HG03097 (cell line): ENCODE measurements at regions not wholly inside any gene's neighbourhood (a gene's known extent, or its start where the extent isn't known, plus 50 kb on each side); places are given as distances from the start of the nearest gene placed in this dataset.

Experiments
- ATAC-seq: cut with Tn5 transposase; IDR thresholded peaks from one replicate; pipeline ENCODE4 v1.9.1; 2021; ENCODE audit not compliant: unreplicated experiment, low FRiP score

DNA sequence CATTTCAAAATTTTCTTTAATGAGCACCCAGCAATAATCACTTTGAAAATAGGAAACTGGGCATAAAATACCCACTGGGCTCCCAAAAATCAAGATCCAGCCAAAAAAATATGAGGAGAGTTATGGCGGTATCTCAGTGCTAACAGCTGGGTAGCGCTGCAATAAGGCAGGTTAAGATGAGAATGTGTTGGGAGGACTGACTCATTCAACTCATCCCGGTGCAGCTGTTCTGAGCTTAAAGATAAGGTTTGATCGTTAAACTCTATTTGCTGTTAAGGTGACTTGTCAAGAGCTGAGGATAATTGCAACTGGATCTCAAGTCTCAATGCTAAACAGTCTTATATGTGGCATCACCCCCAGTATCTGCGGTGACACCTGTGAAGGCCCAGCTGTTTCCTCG is 507.7 kb downstream of the EPM2A start:
- no peak for ATAC-seq

DNA sequence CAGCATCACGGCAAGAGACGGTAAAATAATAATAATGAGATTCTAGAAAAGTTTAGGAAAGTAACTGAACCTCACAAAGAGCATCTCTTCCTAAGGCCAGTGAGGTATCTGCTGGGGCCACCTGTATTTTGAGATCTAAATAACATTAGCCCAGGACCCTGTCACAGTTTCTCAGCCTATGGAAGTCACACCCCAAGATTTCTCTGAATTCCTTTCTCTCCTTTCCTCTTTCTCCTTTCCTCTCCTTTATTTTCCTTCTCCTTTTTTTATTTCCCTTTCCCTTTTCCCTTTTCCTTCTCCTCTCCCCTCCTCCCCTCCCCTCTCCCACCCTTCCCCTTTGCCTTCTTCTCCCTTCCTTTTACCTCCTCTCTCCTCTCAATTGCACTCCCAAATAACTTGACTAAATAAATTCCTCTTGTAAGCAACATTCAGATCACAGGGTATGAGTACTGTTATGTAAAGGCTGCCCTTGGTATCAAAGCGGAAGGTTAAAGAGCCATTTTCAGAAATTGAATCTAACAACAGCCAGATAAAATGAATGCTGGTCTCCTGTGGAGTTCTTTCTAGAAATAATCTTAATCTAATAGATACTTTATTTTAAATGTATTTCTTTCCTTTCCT is 506.2 kb downstream of the EPM2A start:
- no peak for ATAC-seq

DNA sequence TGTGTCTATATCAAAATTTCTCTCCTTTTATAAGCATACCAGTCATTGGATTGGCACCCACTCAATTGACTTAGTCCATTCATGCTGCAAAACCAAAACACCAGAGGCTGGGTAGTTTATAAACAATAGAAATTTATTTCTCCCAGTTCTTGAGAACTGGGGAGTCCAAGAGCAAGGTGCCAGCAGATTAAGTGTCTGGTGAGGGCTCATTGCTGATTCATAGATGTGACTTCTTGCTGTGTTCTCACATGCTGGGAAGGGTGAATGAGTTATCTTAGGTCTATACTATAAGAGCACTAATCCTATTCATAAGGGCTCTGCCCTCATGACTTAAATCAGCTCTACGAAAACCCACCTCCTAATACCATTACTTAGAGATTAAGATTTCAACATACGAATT is 501.4 kb downstream of the EPM2A start:
- no peak for ATAC-seq

DNA sequence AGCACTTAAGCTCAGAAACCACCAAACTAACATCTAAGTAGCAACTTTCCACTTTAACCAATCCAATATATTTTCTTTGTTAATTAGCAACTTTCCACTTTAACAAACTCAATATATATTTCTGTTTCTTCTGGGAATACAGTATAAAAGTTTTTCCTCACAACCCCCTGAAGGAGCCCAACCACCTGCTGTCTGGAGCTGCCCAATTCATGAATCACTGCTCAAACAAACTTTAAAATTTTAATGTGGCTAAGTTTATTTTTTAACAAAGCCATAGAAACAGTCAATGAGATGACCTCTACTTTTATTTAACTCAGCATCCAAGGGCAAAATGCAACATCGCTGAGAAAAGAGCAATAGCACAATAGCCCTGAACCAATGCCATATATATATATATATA is 500.1 kb downstream of the EPM2A start:
- no peak for ATAC-seq

DNA sequence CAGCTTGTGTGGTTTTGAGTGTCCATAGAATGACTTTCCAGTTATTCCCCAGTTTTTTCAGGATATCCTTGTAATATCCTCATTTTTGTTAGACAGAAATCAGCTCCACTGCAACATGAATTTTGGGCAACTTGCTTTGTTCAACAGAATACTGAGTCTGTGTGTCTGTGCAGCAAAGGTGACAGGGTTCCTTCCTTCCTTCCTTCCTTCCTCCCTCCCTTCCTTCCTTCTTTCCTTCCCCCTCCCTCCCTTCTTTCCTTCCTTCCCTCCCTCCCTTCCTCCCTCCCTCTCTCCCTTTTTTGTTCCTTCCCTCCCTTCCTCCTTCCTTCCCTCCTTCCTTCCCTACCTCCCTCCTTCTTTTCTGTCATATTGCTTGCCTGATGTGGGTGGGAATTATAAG is 496.5 kb downstream of the EPM2A start:
- ATAC-seq, result no peak

DNA sequence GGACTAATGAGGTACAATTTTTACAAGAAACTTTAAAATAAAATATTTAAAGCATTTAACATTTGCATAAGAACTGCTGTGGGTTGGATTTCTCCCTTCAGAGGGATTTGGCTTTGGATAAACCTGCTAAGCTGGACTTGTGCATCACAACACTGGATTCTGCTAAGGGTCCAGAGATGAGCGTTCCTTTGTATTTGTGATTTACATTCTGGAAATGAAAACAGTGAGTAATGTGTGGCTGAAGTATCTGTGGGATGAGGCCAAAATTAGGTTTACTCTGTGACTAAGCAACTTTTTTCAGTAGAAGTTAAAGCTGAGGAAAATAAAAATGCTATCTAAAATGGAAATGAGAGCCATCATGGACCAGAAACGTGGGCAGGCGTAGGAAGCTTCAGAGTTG is 494.3 kb downstream of the EPM2A start:
- ATAC-seq, result no peak

DNA sequence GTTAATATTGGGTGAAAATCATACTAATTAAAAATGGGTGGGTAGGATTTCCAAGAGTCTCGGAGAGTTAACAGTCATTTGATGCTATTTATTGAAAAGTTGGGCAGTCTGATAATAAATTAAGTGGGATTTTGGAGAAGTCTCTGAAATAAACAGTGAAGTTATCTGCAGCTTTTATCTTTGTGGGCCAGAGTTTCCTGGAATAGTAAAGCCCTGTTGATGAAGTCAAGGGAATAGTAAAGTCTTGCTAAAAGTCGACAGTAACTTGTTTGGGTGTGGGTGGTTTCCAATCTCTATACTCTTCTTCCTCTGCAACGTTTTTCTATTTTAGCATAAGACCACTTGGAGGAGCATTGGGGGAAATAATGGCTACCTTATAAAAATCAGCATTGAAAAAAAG is 493.6 kb downstream of the EPM2A start:
- no peak for ATAC-seq

DNA sequence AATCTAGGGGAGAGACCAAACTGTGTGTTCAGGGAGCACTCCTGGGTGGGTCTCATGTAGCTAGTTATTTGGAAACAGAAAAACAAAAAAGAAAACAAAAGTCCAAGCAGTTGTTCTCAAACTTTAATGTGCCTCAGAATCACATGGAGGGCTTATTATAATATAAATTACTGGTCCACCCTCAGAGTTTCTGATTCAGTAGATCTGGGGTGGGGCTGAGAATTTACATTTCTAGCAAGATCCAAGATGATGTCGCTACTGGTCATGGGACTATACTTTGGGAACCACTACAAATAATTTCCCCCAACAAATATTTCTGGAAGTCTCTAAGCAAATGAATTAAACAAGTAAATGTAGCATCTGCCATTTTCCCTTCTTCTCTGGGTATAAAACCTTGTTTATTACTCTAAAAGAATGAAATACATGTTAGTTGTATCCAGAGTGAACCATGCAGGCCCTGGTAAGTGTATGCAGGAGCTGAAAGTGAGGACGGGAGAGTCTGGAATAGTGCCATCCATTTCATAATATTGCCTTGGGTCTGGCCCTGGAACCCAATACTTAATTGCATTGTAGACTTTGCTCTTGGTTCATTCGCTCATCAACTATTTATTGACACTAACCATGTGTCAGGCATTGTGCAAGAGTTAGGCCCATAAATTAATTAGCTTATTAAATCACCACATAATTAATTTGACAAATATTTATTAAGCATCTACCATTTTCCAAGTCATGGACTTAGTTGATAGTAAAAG is 490.8 kb downstream of the EPM2A start:
- ATAC-seq, result no peak

DNA sequence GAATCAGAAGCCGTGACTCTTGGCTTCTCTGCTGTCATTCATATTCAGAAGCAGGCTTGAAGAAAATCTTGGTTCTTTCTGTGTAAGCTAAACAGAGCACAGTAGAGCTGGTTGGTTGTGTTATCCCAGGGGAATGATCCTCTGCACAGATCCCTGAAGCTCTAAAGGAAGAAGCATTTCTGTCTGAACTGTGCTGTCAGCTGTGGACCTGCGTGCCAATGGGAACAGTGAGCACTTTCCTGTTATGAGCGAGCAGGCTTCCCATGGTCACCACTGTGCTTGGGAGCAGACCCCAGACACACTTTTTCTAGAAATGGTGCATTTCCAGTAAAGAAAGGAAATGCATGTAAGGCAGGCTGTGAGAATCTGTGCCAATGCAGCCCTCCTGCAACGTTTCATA is 490.2 kb downstream of the EPM2A start:
- ATAC-seq, result no peak

DNA sequence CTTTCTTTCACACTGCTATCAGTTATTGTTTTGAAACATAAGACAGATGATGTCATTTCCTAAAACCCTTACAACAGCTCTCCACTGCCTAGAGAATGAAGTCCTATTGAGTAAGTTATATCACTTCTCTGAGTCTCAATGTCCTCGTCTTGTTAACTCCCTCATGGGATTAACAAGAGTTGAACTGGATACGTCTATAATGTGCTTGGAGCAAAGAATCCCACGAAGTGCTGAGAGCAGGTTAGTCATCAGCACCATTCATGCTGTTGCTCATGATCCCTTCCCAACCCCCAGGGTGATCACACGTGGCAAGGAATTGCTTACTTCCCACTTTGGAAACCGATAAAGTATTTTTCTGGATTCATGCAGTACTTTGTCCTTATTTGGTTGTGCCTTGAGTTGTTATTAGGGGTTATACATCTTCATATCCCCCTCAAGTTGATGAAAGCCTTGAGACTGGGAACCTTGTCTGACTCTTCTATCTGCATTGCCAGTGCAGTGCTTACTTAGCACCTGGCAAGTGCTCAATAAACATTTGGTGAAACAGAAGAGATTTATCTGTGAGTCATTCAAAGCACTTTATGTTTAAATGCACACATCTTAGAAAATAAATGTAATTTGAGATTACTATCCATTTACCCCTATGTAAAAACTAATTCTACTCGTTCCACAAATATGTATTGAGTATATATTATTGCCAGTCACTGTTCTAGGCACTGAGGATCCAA is 487.5 kb downstream of the EPM2A start:
- ATAC-seq, result no peak

DNA sequence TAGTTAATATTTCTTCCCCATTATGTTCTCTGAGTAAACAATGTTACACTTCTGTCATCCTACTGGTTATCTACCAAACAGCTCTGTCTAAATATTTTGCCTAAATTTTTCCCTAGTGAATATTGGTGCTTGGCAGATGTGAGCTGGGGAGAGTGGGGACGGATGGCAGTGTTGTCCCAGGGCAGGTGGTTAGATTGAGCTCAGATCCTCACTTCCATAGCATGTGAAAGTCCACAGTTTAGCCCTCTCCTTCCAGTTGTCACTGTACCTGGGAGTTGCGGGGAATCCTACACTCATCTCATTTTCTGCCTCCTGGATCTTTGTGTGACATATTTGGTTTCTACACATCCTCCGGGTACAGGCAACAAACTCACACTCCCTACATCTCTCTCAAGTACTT is 484.9 kb downstream of the EPM2A start:
- no peak for ATAC-seq

DNA sequence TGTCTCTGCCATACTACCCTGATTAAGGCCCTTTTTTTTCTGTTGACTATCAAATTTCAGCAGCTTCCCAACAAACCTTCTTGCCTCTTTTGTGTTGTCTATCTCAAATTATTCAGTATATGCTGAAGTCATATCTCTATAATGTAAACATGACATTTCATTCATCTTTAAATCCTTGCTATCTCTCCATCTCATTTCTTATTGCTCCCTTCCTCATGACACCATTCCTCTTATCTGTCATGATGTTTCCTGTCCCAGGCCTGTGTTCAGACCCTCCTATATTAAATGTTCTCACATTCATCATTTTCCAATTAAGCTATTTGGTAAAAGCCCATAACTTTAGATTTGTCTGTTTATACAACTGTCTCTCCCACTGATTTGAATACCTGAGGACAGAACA is 482.6 kb downstream of the EPM2A start:
- ATAC-seq, result no peak

DNA sequence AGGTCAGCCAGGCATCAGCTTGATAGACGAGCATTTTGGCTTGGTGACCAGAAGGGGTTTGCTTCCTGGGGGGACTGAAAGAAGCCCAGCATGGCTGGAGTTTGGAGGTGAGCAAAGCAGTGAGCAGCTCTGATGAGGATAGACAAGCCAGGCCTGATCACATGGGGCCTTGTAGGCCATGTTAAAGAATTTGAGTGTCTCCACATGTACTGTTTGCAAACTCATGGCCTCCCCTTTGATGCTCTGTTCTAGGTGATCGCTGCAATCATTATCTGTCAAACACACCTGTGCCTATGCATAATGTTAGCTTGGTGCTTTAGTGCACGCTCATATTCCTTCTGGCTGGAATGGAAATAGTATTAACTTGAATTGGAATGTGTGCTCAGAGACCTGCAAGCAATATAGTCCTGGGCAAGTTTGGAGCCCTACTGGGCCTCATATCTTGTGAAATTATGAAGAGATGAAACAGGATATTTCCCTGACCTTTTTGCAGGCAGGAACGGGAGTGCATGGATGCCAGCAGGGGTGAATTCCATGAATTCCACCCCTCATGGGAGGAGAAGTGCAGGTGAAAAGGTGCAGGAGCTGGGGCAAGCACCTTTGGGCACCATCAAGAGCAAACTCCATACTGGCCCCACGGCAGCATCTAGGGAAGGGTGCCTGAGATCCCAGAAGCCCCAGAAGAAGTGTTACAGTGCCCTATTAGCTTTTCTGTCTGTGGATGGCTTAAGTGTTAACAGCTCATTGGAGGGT is 480.5 kb downstream of the EPM2A start:
- ATAC-seq, result no peak

DNA sequence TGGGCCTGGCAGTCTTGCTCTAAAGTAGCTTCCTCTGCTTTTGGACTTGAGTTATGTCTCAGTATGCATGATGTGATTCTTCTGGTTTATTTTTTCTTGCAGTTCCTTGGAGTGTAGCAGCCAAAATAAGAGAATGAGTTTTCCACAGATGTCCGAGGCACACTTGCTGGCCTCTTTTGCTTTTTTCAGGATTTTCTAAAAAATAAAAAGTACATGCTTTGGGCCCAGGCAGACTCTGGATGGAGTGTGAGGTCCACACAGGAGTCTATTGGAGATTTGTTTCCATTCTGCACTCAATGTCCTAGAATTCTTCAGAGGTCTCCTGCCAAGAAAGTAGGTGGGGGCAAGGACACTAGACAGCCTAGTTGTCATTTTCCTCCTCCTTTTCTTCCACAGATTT is 477.6 kb downstream of the EPM2A start:
- no peak for ATAC-seq

DNA sequence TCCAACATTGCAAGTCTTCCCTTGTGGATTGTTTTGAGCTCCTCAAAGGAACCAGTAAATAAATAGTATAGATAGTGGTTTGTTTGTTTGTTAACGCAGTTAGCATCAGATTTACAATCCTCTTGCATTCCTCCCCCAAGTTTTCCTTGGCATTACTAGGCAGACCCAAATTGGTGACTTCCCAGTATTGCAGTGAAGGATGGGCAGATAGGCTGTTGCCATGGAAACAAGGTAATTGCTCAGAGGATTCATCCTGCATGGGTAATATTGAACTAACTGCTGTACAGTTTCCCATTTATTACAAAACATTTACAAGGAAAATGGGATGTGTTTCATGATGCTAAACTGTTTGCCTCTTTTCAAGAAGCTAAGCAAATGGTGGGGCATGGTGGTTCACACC is 477.2 kb downstream of the EPM2A start:
- ATAC-seq, result no peak

DNA sequence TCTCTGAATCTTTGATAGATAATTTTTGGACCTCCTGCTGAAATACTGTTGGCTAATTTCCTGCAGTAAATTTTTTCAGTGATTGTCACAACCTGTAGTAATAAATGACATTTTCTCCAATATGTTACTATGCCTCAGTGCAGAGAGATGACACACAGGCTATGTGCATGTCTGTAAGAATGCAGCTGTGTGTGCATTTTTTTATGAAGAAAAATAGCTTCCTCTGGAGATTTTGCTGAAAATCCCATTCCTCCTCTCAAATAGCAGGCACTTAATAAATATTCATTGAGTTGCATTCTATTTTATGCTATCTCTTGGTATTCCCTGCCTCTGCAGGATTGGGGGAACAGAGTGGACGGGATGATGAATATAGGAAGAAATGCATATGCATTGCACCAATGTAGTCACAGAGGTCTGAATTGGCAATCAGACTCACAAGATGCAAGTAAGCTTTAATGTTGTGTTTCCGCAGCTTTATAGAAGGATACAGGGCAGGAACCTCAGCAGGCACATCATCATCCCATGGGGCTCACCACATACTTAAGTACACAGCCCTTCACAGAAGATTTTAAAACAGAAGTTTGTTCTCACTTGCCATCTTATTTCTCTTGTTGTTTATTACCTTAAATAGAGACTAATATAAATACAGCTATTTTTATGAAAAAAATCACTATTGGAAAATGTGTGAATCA is 474.7 kb downstream of the EPM2A start:
- ATAC-seq, result no peak

DNA sequence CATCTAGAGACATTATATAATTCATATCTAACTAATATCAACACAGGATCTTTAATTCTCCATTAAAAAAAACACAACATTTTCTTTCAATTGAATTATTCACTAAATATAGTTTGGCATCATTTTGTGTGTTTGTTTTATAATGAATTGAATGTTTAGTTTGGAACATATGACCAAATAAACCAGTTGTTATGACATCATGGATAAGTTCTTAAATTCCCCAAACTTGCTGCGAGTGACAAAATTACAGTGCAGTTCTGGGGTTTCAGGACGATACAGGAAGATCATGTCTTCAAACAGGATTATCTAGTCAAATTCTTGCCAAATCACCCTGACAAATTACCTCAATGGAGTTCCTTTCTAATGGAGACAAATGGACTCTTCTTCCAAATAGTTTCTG is 473.6 kb downstream of the EPM2A start:
- no peak for ATAC-seq

DNA sequence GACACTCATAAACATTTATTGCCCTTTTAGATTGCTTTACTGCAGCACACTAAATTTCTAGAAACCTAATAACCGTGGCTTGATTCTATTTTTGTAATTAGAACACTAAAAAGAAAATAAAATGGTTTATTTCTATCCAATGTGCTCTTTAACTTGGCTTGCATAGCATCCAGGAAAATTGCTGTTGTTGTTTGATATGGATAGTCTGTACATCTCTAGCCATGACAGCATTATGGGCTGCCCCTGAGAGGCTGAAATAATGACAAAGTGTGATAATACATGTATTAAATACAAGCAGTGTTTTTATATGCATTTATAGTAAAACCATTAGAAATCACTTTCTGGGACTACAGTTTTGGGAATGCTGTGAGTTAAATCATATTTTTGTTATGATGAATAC is 472.5 kb downstream of the EPM2A start:
- no peak for ATAC-seq

DNA sequence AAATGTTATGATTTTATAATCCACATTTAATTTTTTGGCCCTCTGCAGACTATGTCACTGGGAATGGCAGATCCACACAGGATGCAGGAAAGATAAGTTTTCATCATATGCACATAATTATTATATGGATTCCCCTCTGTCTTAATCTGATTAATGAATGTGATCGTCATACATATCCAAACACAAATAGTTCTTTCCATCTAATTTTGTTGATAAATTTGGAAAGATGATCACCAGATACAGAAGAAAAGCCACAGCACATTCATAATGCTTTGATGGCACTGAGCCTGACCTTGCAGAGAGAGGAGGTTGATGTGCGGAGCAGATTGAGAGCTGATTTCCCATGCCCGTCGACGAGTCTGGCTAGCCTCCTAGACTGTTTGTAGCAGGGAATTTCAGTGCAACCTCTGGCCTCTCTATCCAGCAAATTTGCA is 471.5 kb downstream of the EPM2A start:
- ATAC-seq, result no peak

DNA sequence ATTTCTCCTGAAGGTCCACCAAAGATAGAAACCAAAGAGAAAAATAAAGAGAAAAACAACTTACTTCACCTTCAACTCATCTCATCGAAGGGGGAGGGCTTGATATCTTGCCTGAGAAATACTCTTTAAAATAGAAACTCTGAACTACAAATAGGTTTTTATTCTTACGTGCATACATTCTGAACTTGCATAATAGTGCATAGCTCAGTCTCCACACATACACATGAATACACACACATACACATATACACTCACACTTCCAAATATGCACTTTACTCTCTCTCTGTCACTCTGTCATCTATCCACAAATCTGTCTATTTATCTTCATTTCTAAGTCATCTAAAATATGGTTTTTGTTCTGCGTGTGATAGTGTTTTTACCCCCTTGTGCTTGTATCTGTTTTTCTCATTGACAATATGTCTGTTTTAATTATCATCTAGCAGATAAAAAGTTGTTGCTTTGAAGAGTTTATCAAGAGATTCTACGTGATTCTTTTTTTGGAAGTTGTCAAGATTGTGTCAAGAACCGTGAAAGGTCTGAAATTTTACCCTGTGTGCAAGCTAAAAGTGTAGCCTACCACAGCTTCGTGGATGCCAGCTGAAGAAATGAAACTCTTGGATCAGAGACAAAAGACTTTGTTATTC is 468.8 kb downstream of the EPM2A start:
- no peak for ATAC-seq
